K562 (cell line): ENCODE measurements at regions not wholly inside any gene's neighbourhood (a gene's known extent, or its start where the extent isn't known, plus 50 kb on each side); places are given as distances from the start of the nearest gene placed in this dataset.

Experiments
- ATAC-seq: fragments of 200-7000 bp; cut with Tn5 transposase; 3 replicates; pipeline ENCODE4 v1.9.1; 2020; ENCODE audit warnings: moderate library complexity
- BruUV-seq: library from RNA; stranded (reverse); fragments of 400-500 nt; replicated peaks from 2 replicates; lab custom pipeline; 2021; lab: Mats Ljungman, UMichigan
- CTCF ChIA-PET: fragments of 300-600 bp; formaldehyde crosslinking; extraction: SDS; loops from one replicate; lab custom pipeline; 2021; ENCODE audit warnings: low intra/inter-chr PET ratio; lab: Yijun Ruan, JAX
- POLR2A ChIA-PET: fragments of 300-600, 350-650 bp; sonication (Branson Sonifier 250); formaldehyde crosslinking; extraction: SDS; loops from one replicate; lab custom pipeline; 2021; ENCODE audit warnings: antibody characterized with exemption, inconsistent platforms; lab: Yijun Ruan, JAX
- DNase-seq, 4 experiments: peaks; one replicate each; pipeline versions ENCODE4 v3.0.0 to v3.0.0-alpha.2; 2011 to 2018; ENCODE audit warnings: low spot score in 3 of 4, mixed read lengths in 3 of 4; ENCODE audit errors: extremely low read depth in 1 of 4
- FAIRE-seq: peaks from 2 replicates; lab custom pipeline; 2011; peaks lifted over from hg19 to GRCh38; lab: Jason Lieb, UNC
- H2AFZ ChIP-seq: 2 replicates; pipeline ENCODE4 v1.6.0; 2011; ENCODE audit warnings: low read depth, low read length, control low read depth, inconsistent platforms
- H3K27ac ChIP-seq: fragments of 200-600 bp; 3 replicates; pipeline ENCODE4 v1.8.0; 2011; ENCODE audit warnings: low read depth, mild to moderate bottlenecking, control low read depth, inconsistent platforms, low read length, moderate library complexity, mixed read lengths; ENCODE audit errors: extremely low read depth
- H3K27me3 ChIP-seq, 2 experiments: fragments of 300-600 bp in 1 of 2; 2 replicates in 1 of 2; 3 replicates in 1 of 2; pipeline versions ENCODE4 v1.6.0 to v1.8.0; 2011; ENCODE audit warnings: inconsistent platforms in 2 of 2, low read length in 2 of 2, mild to moderate bottlenecking in 1 of 2, mixed read lengths in 1 of 2, moderate library complexity in 1 of 2; ENCODE audit not compliant: control insufficient read depth in 2 of 2, insufficient read depth in 2 of 2
- H3K36me3 ChIP-seq: fragments of 300-600 bp; 3 replicates; pipeline ENCODE4 v1.8.0; 2011; ENCODE audit warnings: mild to moderate bottlenecking, low read length, inconsistent platforms; ENCODE audit not compliant: control insufficient read depth, insufficient read depth
- H3K4me1 ChIP-seq, 2 experiments: fragments of 200-600 bp in 1 of 2; replicated peaks in 1 of 2; 2 replicates in 1 of 2; 3 replicates in 1 of 2; pipeline versions ENCODE4 v1.5.1 to v1.8.0; 2011; ENCODE audit warnings: inconsistent platforms in 2 of 2, low read length in 2 of 2, mild to moderate bottlenecking in 1 of 2, mixed read lengths in 1 of 2, moderate library complexity in 1 of 2; ENCODE audit not compliant: control insufficient read depth in 2 of 2, insufficient read depth in 2 of 2
- H3K4me2 ChIP-seq: 2 replicates; pipeline ENCODE4 v1.6.1; 2011; ENCODE audit warnings: low read length, control low read depth, inconsistent platforms, mixed read lengths; ENCODE audit not compliant: insufficient read depth
- H3K4me3 ChIP-seq: fragments of 200-600 bp; sonication (generic), shearing (Covaris generic); 2 replicates; pipeline ENCODE4 v1.5.1; 2016; ENCODE audit warnings: control low read depth, inconsistent platforms
- H3K79me2 ChIP-seq: fragments of 200-600 bp; 3 replicates; pipeline ENCODE4 v1.8.0; 2011; ENCODE audit warnings: low read length, inconsistent platforms; ENCODE audit not compliant: control insufficient read depth, insufficient read depth
- H3K9ac ChIP-seq, 2 experiments: 2 replicates each; pipeline versions ENCODE4 v1.6.0 to v1.6.1; 2011; ENCODE audit warnings: low read depth in 2 of 2, low read length in 2 of 2, control low read depth in 1 of 2, inconsistent platforms in 1 of 2, mild to moderate bottlenecking in 1 of 2, mixed read lengths in 1 of 2; ENCODE audit not compliant: insufficient read depth in 1 of 2
- H3K9me1 ChIP-seq: one replicate; pipeline ENCODE4 v1.6.0; 2011; ENCODE audit warnings: inconsistent platforms, mild to moderate bottlenecking, low read length, moderate library complexity; ENCODE audit not compliant: control insufficient read depth, insufficient read depth
- H3K9me3 ChIP-seq: replicated peaks from 2 replicates; pipeline ENCODE4 v1.5.1; 2011; ENCODE audit warnings: low read depth, low read length, inconsistent platforms; ENCODE audit not compliant: control insufficient read depth, insufficient read depth
- H4K20me1 ChIP-seq: replicated peaks from 2 replicates; pipeline ENCODE4 v1.6.1; 2011; ENCODE audit warnings: low read length, inconsistent platforms, mixed read lengths; ENCODE audit not compliant: control insufficient read depth, insufficient read depth
- ILK ChIP-seq: fragments of 450-650 bp; IDR thresholded peaks from 2 replicates; pipeline ENCODE4 v1.6.1; 2016; ENCODE audit warnings: missing genetic modification characterization, low read depth, mild to moderate bottlenecking, missing compliant biosample characterization, moderate library complexity, borderline replicate concordance
- SIX5 ChIP-seq, 2 experiments: IDR thresholded peaks; 2 replicates each; pipeline ENCODE4 v1.6.1; 2011; ENCODE audit warnings: low read length in 2 of 2, borderline replicate concordance in 1 of 2, low read depth in 1 of 2, mild to moderate bottlenecking in 1 of 2, moderate library complexity in 1 of 2; ENCODE audit not compliant: insufficient read depth in 1 of 2
- SREBF2 ChIP-seq: sonication (generic); formaldehyde crosslinking; IDR thresholded peaks from 2 replicates; pipeline ENCODE4 v1.4.0; 2020; ENCODE audit warnings: mild to moderate bottlenecking, missing genetic modification reagents
- ZC3H4 ChIP-seq: sonication (generic); formaldehyde crosslinking; IDR thresholded peaks from 2 replicates; pipeline ENCODE4 v1.9.0; 2021; ENCODE audit warnings: missing genetic modification reagents, borderline replicate concordance
- ZFP36 ChIP-seq: fragments of 150-350 bp; IDR thresholded peaks from 2 replicates; pipeline ENCODE4 v1.6.1; 2018; ENCODE audit warnings: low read length, low read depth; ENCODE audit not compliant: partially characterized antibody
- ZNF408 ChIP-seq: fragments of 250-450 bp; sonication (Bioruptor Pico); IDR thresholded peaks from 2 replicates; pipeline ENCODE4 v1.4.0; 2020; ENCODE audit warnings: low read depth, mild to moderate bottlenecking, moderate library complexity
- ZNF766 ChIP-seq: fragments of 200-800 bp; sonication (Bioruptor generic); conservative IDR thresholded peaks from 2 replicates; pipeline ENCODE4 v1.6.1; 2016; ENCODE audit warnings: missing genetic modification characterization, missing compliant biosample characterization
- WGBS: fragments of 100-300 bp; shearing (Covaris generic); methylation state at CpG from one replicate; pipeline ENCODE4 v1.1.6; 2016; ENCODE audit warnings: low coverage, mixed read lengths; ENCODE audit not compliant: insufficient coverage; ENCODE audit errors: missing lambda C conversion rate; 5-methylcytosine and 5-hydroxymethylcytosine counted together
- in situ Hi-C: fragments of 300-500 bp; cut with MboI; formaldehyde crosslinking; loops from 4 replicates; pipeline ENCODE4 v1.15.0; 2018; ENCODE audit warnings: inconsistent platforms, mixed read lengths
- intact Hi-C: fragments of 100-400 bp; cut with micrococcal nuclease; formaldehyde crosslinking; loops from 2 replicates; pipeline ENCODE4 v1.14.2; 2022
- TF ChIP-seq, protein P1 (sequence below): fragments of 450-650 bp; IDR thresholded peaks from 2 replicates; pipeline ENCODE4 v1.6.1; 2017; ENCODE audit warnings: antibody characterized with exemption
- TF ChIP-seq, protein P2 (sequence below): IDR thresholded peaks from 2 replicates; pipeline ENCODE4 v1.6.1; 2011; ENCODE audit not compliant: insufficient read length; ENCODE audit errors: extremely low read depth

DNA sequence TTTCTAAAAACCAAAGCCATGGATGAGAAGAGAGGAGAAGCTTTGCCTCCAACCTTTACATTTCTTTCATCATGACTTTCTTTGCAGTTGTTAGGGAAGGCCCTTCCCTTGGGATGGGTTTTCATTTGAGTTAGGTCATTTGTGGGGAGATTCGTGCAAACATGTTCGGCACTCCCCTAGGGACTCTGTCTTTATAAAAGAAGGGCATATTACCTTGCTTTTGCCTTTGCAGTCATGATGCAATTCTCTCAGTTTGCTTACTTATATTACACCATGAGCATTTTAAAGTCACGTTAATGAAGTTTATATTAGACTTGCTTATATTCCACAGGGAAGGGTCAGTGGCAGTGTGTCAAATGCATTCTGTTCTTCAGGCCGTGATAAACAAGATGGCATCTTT is 289.3 kb upstream of the WWC1 start:
- intact Hi-C loops (no loop called here), in situ Hi-C loops (no loop called here)
- Histone ChIP-seq H3K27me3 (no peaks in the 10 kb centered on the region), H3K9ac (no peak overlapping the region), H4K20me1 (no peaks in the 10 kb centered on the region), H3K9me1 (no peaks in the 10 kb centered on the region), H3K27ac (no peak overlapping the region), H2AFZ (no peak overlapping the region), H3K4me1 (no peaks in the 10 kb centered on the region), H3K36me3 (no peaks in the 10 kb centered on the region), H3K4me3 (no peak overlapping the region), H3K4me2 (no peak overlapping the region), H3K79me2 (no peaks in the 10 kb centered on the region), H3K9me3 (no peaks in the 10 kb centered on the region)
- ChIA-PET CTCF (no interaction called here), POLR2A (no interaction called here)
- FAIRE-seq (no peak), ATAC-seq (no peak), DNase-seq (no peak)
- 0% methylated on average over 4 of the region's 4 CpGs for WGBS
- no TSS peak for BruUV-seq
- TF ChIP-seq ILK (tag) (no peak), ZFP36 (no peak), SREBF2 (CRISPR knock-in tag) (no peak), ZNF408 (no peak), ZC3H4 (CRISPR knock-in tag) (no peak), SIX5 (IDR thresholded peaks at IDR 0.05; ENCODE audit: borderline replicate concordance in 1 of 2, insufficient read depth in 1 of 2, low read depth in 1 of 2, low read length in 2 of 2) (no peak), ZNF766 (no peak)
- TF ChIP-seq, protein P1, sequence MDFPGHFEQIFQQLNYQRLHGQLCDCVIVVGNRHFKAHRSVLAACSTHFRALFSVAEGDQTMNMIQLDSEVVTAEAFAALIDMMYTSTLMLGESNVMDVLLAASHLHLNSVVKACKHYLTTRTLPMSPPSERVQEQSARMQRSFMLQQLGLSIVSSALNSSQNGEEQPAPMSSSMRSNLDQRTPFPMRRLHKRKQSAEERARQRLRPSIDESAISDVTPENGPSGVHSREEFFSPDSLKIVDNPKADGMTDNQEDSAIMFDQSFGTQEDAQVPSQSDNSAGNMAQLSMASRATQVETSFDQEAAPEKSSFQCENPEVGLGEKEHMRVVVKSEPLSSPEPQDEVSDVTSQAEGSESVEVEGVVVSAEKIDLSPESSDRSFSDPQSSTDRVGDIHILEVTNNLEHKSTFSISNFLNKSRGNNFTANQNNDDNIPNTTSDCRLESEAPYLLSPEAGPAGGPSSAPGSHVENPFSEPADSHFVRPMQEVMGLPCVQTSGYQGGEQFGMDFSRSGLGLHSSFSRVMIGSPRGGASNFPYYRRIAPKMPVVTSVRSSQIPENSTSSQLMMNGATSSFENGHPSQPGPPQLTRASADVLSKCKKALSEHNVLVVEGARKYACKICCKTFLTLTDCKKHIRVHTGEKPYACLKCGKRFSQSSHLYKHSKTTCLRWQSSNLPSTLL = no peak
- TF ChIP-seq, protein P2, sequence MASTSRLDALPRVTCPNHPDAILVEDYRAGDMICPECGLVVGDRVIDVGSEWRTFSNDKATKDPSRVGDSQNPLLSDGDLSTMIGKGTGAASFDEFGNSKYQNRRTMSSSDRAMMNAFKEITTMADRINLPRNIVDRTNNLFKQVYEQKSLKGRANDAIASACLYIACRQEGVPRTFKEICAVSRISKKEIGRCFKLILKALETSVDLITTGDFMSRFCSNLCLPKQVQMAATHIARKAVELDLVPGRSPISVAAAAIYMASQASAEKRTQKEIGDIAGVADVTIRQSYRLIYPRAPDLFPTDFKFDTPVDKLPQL = no peak
